ENCODE measurements at regions not wholly inside any gene's neighbourhood (a gene's known extent, or its start where the extent isn't known, plus 50 kb on each side); places are given as distances from the start of the nearest gene placed in this dataset.

- Mint-ChIP-seq H3K27me3 (ENCODE audit: low read depth) (no peaks in the 10 kb centered on the region), H3K4me3 (no peak overlapping the region), H3K27ac (peak overlapping the region; percentile 54 to 94 (median 82)), H3K9me3 (no peaks in the 10 kb centered on the region), H3K4me1 (peaks cover 40% of the 10 kb centered on the region), H3K36me3 (ENCODE audit: low read depth) (no peaks in the 10 kb centered on the region)
- no peak for TF ChIP-seq CTCF (IDR thresholded peaks at IDR 0.05; ENCODE audit: unreplicated experiment in 3 of 3)
These were observed 75.4 kb upstream of the PPP1R3C start for GRCh38 chr10:91708174-91708861.

DNA sequence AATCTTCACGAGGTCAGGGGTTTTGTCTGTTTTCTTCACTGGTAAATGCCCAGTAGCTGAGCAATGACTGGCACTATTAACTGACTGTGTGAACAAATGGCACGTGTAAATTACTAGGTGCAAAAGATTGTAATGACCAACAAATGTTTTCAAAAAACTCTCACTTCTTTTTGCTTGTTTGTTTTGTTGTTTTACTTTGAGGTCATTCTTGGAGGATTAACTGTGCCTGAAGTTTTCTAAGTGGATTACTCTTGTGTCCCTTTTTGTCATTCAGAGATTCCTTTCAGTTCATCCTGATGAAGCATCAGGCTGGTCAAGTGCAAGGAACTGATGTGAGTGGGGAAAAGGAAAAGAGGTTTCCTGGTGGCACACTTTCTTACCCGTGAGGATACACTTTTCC, 74.4 kb upstream of the PPP1R3C start:
- no peaks in the 10 kb centered on the region for H3K27me3 Mint-ChIP-seq (ENCODE audit: low read depth)
- H3K9me3 Mint-ChIP-seq: no peaks in the 10 kb centered on the region
- no peaks in the 10 kb centered on the region for H3K36me3 Mint-ChIP-seq (ENCODE audit: low read depth)
- no peak overlapping the region for H3K4me3 Mint-ChIP-seq
- peaks cover 33% of the 10 kb centered on the region for H3K4me1 Mint-ChIP-seq
- TF ChIP-seq CTCF (IDR thresholded peaks at IDR 0.05; ENCODE audit: unreplicated experiment in 3 of 3): no peak
- H3K27ac Mint-ChIP-seq: peak overlapping the region in 1 of 3 experiments; percentile 94

- Mint-ChIP-seq H3K4me3 (no peak overlapping the region), H3K9me3 (peaks cover 2% of the 10 kb centered on the region), H3K36me3 (ENCODE audit: low read depth) (no peaks in the 10 kb centered on the region), H3K4me1 (peaks cover 23% of the 10 kb centered on the region), H3K27ac (peak overlapping the region in 1 of 3 experiments; percentile 3), H3K27me3 (ENCODE audit: low read depth) (no peaks in the 10 kb centered on the region)
- no peak for TF ChIP-seq CTCF (IDR thresholded peaks at IDR 0.05; ENCODE audit: unreplicated experiment in 3 of 3)
These were observed 73.2 kb upstream of the PPP1R3C start for GRCh38 chr10:91705948-91706670.

DNA sequence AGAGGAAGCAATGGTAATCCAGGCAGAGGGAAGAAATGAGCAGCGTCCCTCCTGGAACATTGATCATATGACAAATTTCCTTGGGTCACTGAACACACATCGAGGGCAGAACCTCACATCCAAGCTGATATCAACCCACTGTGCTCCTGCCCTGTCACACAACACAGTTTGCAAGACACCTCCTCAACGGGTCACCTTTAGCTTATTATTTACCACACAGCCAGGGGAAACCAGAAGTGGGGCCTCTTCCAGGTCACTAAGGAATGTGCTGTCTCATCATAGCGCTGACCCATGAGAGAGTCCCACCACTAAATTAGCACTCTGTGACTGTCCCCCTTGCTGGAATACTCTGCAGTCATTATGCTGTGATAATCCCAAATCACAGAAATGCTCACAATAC, 69.7 kb upstream of the PPP1R3C start:
- Mint-ChIP-seq H3K9me3 (peaks cover 2% of the 10 kb centered on the region), H3K36me3 (ENCODE audit: low read depth) (no peaks in the 10 kb centered on the region), H3K27me3 (ENCODE audit: low read depth) (peaks cover 4% of the 10 kb centered on the region), H3K27ac (no peak overlapping the region), H3K4me3 (no peak overlapping the region), H3K4me1 (peaks cover 10% of the 10 kb centered on the region)
- no peak for TF ChIP-seq CTCF (IDR thresholded peaks at IDR 0.05; ENCODE audit: unreplicated experiment in 3 of 3)

GRCh38 chr10:91700788-91701444, 68.0 kb upstream of the PPP1R3C start:
- no peaks in the 10 kb centered on the region for H3K36me3 Mint-ChIP-seq (ENCODE audit: low read depth)

More at GRCh38 chr10:91700788-91701444, 68.0 kb upstream of the PPP1R3C start:
- H3K4me3 Mint-ChIP-seq: no peak overlapping the region
- peaks cover 2% of the 10 kb centered on the region for H3K9me3 Mint-ChIP-seq
- peaks cover 4% of the 10 kb centered on the region for H3K27me3 Mint-ChIP-seq (ENCODE audit: low read depth)
- no peaks in the 10 kb centered on the region for H3K4me1 Mint-ChIP-seq
- H3K27ac Mint-ChIP-seq: no peak overlapping the region
- TF ChIP-seq CTCF (IDR thresholded peaks at IDR 0.05; ENCODE audit: unreplicated experiment in 3 of 3): no peak
